ENCODE measurements at regions not wholly inside any gene's neighbourhood (a gene's known extent, or its start where the extent isn't known, plus 50 kb on each side); places are given as distances from the start of the nearest gene placed in this dataset.
"Not testable (repeated sequence)": the region's sequence is repeated elsewhere in the genome, so short reads cannot be mapped to it uniquely, and the experiment has no call there.

- not testable (repeated sequence) for DNase-seq (ENCODE audit: low read depth, low spot score)
These were observed 980.7 kb downstream of the LTN1 start for GRCh38 chr21:28011970-28012369.

- not testable (repeated sequence) for DNase-seq (ENCODE audit: low read depth, low spot score)
These were observed 984.4 kb downstream of the LTN1 start for GRCh38 chr21:28008245-28008644.

- DNase-seq (ENCODE audit: low read depth, low spot score), result not testable (repeated sequence)
These were observed 989.0 kb downstream of the LTN1 start for GRCh38 chr21:28003627-28004026.

- not testable (repeated sequence) for DNase-seq (ENCODE audit: low read depth, low spot score)
These were observed 995.8 kb downstream of the LTN1 start for GRCh38 chr21:27996906-27997305.

GRCh38 chr21:27984663-27985325 is 1007.9 kb downstream of the LTN1 start:
- DNase-seq (ENCODE audit: low read depth, low spot score), result not testable (repeated sequence)

GRCh38 chr21:27979446-27979845 is 1012.6 kb upstream of the ADAMTS5 start:
- not testable (repeated sequence) for DNase-seq (ENCODE audit: low read depth, low spot score)

GRCh38 chr21:27975514-27975913 is 1008.6 kb upstream of the ADAMTS5 start:
- DNase-seq (ENCODE audit: low read depth, low spot score), result no peak

- DNase-seq (ENCODE audit: low read depth, low spot score), result not testable (repeated sequence)
These were observed 1007.3 kb upstream of the ADAMTS5 start for GRCh38 chr21:27974152-27974551.

- not testable (repeated sequence) for DNase-seq (ENCODE audit: low read depth, low spot score)
These were observed 1001.4 kb upstream of the ADAMTS5 start for GRCh38 chr21:27968240-27968639.

- no peak for DNase-seq (ENCODE audit: low read depth, low spot score)
These were observed 987.8 kb upstream of the ADAMTS5 start for GRCh38 chr21:27954543-27955165.

- DNase-seq (ENCODE audit: low read depth, low spot score), result no peak
These were observed 986.6 kb upstream of the ADAMTS5 start for GRCh38 chr21:27953340-27954045.

- DNase-seq (ENCODE audit: low read depth, low spot score), result peak; percentile 3
These were observed 982.2 kb upstream of the ADAMTS5 start for GRCh38 chr21:27949093-27949492.

GRCh38 chr21:27930108-27930767 is 963.4 kb upstream of the ADAMTS5 start:
- not testable (repeated sequence) for DNase-seq (ENCODE audit: low read depth, low spot score)

GRCh38 chr21:27929179-27929578 is 962.3 kb upstream of the ADAMTS5 start:
- not testable (repeated sequence) for DNase-seq (ENCODE audit: low read depth, low spot score)

- not testable (repeated sequence) for DNase-seq (ENCODE audit: low read depth, low spot score)
These were observed 961.7 kb upstream of the ADAMTS5 start for GRCh38 chr21:27928534-27929115.

GRCh38 chr21:27921421-27921820 is 954.5 kb upstream of the ADAMTS5 start:
- not testable (repeated sequence) for DNase-seq (ENCODE audit: low read depth, low spot score)

GRCh38 chr21:27917966-27918365 is 951.1 kb upstream of the ADAMTS5 start:
- not testable (repeated sequence) for DNase-seq (ENCODE audit: low read depth, low spot score)

GRCh38 chr21:27916326-27916725 is 949.4 kb upstream of the ADAMTS5 start:
- DNase-seq (ENCODE audit: low read depth, low spot score), result not testable (repeated sequence)

GRCh38 chr21:27912133-27912532 is 945.2 kb upstream of the ADAMTS5 start:
- not testable (repeated sequence) for DNase-seq (ENCODE audit: low read depth, low spot score)

- not testable (repeated sequence) for DNase-seq (ENCODE audit: low read depth, low spot score)
These were observed 942.6 kb upstream of the ADAMTS5 start for GRCh38 chr21:27909487-27909886.

- not testable (repeated sequence) for DNase-seq (ENCODE audit: low read depth, low spot score)
These were observed 941.9 kb upstream of the ADAMTS5 start for GRCh38 chr21:27908816-27909215.

- DNase-seq (ENCODE audit: low read depth, low spot score), result not testable (repeated sequence)
These were observed 936.0 kb upstream of the ADAMTS5 start for GRCh38 chr21:27902904-27903303.

Measured in iPS DF 19.7 (cell line).